GM10266 (cell line): ENCODE measurements at regions not wholly inside any gene's neighbourhood (a gene's known extent, or its start where the extent isn't known, plus 50 kb on each side); places are given as distances from the start of the nearest gene placed in this dataset.

Experiments
- DNase-seq: peaks from one replicate; pipeline ENCODE4 v3.0.0; 2012; ENCODE audit errors: extremely low spot score
- TF ChIP-seq, protein P1 (sequence below): IDR thresholded peaks from 2 replicates; pipeline ENCODE4 v1.5.1; 2012; ENCODE audit warnings: mild to moderate bottlenecking, low read depth; ENCODE audit not compliant: control insufficient read depth, insufficient read depth; ENCODE audit errors: missing control alignments

DNA sequence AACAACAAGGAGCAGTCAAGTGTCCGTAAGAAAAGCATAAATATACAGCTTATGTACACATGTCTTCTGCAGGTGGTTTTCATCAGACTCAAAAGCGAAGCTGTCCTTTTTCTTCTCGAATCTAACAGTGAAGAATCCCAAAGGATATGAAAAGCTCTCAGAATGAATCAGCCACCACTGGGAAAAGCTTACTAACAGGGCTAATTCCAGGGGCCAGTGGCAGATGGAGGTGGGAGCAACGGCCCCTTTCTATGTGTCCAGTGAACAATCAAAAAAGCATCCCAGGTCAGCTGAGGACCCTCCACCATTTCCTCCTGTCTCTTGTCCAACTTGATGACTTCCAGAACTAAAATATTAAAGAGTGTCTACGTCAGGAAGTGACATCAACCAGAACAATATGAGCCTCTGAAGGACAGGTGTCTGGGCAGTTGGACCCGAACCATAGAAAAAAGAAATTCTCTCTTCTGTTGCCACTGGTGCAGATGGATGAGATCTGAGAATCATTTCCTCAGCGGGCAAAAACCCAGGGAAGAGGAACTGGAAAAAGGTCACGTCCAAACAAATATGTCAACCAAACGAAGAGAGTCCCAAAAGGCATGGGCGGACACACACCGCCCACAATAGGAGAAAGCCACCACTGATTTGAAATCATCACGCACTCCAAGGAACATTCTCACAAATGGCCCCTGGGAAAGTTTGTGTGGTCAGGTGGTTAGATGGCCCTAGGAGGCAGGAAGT lies 70.4 kb upstream of the TIAM1 start:
- TF ChIP-seq, protein P1, sequence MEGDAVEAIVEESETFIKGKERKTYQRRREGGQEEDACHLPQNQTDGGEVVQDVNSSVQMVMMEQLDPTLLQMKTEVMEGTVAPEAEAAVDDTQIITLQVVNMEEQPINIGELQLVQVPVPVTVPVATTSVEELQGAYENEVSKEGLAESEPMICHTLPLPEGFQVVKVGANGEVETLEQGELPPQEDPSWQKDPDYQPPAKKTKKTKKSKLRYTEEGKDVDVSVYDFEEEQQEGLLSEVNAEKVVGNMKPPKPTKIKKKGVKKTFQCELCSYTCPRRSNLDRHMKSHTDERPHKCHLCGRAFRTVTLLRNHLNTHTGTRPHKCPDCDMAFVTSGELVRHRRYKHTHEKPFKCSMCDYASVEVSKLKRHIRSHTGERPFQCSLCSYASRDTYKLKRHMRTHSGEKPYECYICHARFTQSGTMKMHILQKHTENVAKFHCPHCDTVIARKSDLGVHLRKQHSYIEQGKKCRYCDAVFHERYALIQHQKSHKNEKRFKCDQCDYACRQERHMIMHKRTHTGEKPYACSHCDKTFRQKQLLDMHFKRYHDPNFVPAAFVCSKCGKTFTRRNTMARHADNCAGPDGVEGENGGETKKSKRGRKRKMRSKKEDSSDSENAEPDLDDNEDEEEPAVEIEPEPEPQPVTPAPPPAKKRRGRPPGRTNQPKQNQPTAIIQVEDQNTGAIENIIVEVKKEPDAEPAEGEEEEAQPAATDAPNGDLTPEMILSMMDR = no peak

DNA sequence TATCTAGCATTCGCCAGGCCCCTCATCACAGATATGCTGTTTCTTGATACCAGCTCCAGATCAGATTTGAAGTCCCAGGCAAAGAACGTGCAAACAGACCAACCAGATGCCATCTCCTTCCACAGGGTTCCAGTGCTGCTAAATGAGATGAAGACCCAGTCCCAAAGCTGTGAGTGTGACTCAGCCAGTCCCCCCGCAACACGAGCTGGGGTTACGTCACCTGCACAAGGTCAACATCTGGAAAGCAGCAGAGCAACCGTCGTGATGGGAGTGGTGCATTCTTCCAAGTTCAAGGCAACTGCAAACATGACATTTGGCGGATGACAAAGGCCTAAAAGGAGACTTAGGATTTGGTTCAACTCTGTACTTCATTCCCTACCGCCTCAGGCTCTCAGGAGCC lies 69.6 kb upstream of the TIAM1 start:
- no peak for DNase-seq
- TF ChIP-seq, protein P1 = no peak

More for the DNA sequence above, 70.4 kb upstream of the TIAM1 start:
- DNase-seq = no peak

DNA sequence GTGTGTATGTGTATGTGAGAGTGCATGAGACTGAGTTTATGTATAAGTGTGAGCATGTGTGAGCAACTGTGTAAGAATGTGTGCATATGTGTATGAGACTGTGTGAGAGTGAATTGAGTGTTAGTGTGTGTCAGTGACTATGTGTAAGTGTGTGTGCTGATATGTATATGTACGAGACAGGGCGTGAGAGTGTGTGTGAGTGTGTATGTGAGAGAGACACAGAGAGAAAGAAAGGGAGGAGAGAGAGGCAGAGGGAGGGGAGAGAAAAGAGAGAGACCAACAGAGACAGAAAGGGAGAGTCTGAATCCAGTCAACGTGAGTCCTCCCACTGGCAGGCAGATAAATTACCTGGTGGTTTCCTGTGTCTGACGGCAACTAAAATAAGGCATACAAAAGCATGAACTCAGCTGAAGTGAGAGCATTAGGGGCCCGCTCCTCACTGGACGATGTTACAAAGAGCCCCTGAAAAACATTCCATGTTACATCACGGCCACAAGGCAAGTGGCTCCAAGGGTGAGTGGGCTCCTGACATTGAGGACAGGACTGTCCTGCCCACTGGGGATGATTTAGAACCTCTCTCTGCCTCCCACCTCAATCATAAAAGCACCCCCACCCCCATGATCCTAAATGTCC lies 66.6 kb upstream of the TIAM1 start:
- DNase-seq = no peak
- TF ChIP-seq, protein P1 = no peak

DNA sequence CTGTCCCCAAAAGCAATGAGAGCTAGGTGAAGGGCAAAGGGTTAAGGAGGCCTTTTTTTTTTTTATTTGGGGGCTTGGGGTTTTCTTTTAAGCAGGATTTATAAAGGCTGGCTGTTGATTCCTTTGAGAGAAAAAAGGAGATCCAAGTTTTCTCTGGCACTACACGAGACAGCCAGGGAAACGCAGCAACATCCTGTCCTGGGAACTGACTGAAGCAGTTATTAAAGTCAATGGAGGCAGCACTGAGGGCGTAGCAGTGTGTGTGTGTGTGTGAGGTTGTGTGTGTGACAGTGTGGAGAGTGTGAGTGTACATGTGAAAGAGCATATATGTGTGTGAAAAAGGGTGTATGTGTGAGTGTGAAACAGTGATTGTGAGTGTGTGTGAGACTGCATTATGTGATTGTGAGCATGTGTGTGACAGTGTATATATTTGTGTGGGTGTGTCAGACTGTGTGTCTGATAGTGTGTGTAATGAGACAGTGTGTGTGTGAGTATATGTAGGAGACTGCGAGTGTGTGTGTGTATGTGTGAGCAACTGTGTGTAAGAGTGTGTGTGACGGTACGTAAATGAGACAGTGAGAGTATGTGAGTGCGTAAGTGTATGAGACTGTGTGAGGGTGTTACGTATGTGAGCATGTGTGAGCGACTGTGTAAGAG lies 65.9 kb upstream of the TIAM1 start:
- TF ChIP-seq, protein P1 = no peak
- no peak for DNase-seq

DNA sequence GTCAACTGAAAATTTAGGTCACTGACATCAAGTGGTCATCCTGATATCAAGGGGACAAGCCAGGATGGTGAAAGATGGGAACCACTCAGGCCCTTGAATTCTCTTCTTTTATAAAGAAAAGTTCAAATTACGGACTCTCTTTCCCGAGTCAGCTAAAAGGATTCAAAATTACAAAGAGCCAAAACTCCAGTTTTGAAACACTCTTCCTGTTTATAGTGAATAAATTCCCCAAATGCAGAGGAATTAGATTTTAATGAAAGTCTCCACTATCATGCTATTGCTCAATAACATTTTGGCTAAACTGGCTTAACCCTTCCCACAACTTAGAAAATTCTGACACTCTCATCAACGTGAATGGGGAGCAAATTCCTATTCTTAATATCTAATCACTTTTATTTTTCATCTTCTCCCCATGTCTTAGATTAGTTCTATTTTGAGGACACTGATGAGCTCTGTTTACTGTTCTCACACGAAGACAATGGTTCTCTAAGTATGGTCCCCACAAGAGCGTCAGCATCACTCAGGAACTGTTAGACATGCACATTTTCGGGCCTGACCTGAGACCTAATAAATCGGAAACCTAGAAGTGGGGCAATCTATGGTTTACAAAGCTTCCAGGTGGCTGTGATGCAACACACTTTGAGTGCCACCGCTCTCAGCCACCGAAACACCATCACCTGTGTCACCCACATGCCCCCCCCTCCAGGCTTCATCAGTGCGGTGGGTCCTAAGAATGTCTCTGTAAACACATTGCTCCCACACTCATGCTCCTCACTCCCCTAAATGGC lies 64.4 kb upstream of the TIAM1 start:
- TF ChIP-seq, protein P1 = no peak
- no peak for DNase-seq

DNA sequence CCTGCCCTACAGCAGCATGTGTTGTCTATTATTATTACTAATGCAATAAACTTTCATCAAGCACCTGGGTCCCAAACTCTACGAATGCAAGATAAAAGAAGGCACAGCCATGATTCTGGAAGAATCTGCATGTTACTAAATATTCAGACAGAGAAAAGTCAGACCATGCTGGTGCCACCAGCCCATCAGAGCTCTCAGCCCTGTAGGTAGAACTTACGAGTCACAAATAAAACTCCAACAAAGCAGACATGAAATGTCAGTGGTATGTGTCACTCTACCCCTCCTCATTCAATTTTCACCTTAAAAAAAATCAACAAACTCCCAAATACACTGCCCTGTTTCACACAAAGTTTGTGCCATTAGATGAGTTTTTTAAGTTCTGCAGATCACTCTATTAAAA lies 62.4 kb upstream of the TIAM1 start:
- TF ChIP-seq, protein P1 = no peak
- DNase-seq = no peak
